Breast epithelium (tissue), 4 donors: ENCODE measurements at regions not wholly inside any gene's neighbourhood (a gene's known extent, or its start where the extent isn't known, plus 50 kb on each side); places are given as distances from the start of the nearest gene placed in this dataset.

ENCODE experiments used
- DNase-seq, 2 donors: peaks; one replicate each; pipeline ENCODE4 v3.0.0-alpha.2; 2019; ENCODE audit warnings: low spot score in 2 of 2
- H3K27ac ChIP-seq, 2 donors: fragments of 200-600 bp; sonication (generic) in 1 of 2; one replicate each; pipeline ENCODE4 v1.5.1; 2016 to 2019; ENCODE audit warnings: mild to moderate bottlenecking in 1 of 2
- H3K27me3 ChIP-seq, 2 donors: fragments of 200-600 bp; sonication (generic) in 1 of 2; one replicate each; pipeline versions ENCODE4 v1.5.1 to v1.6.0; 2017 to 2019; ENCODE audit warnings: control low read depth in 1 of 2, mild to moderate bottlenecking in 1 of 2
- H3K36me3 ChIP-seq: fragments of 200-600 bp; one replicate; pipeline ENCODE4 v1.5.1; 2019
- H3K4me1 ChIP-seq, 2 donors: fragments of 200-600 bp; sonication (generic); one replicate each; pipeline ENCODE4 v1.5.1; 2016 to 2019; ENCODE audit warnings: control low read depth in 1 of 2
- H3K4me3 ChIP-seq, 3 donors: fragments of 200-600 bp; sonication (generic); 1 replicate in 2 of 3; 2 replicates in 1 of 3; pipeline ENCODE4 v1.5.1; 2016 to 2019; ENCODE audit warnings: mild to moderate bottlenecking in 3 of 3, moderate library complexity in 2 of 3
- H3K9me3 ChIP-seq, 2 donors: fragments of 200-600 bp; sonication (generic) in 1 of 2; one replicate each; pipeline ENCODE4 v1.5.1; 2016 to 2019; ENCODE audit warnings: control low read depth in 1 of 2
- POLR2A ChIP-seq: fragments of 450-650 bp; IDR thresholded peaks from one replicate; pipeline ENCODE4 v1.6.1; 2016; ENCODE audit warnings: antibody characterized with exemption, mild to moderate bottlenecking, moderate library complexity
- POLR2AphosphoS5 ChIP-seq, 3 donors: sonication (generic); formaldehyde crosslinking; IDR thresholded peaks; one replicate each; pipeline ENCODE4 v1.6.1; 2017; ENCODE audit warnings: antibody characterized with exemption in 3 of 3
- intact Hi-C: fragments of 100-400 bp; cut with DNase I; formaldehyde crosslinking; loops from one replicate; pipeline ENCODE4 v1.15.1; 2023; ENCODE audit warnings: low total_unique reads
- TF ChIP-seq, protein P1 (sequence below), 3 donors: fragments of 450-650 bp; IDR thresholded peaks; one replicate each; pipeline ENCODE4 v1.5.1; 2016 to 2017; ENCODE audit warnings: antibody characterized with exemption in 3 of 3, mild to moderate bottlenecking in 3 of 3, moderate library complexity in 3 of 3

DNA sequence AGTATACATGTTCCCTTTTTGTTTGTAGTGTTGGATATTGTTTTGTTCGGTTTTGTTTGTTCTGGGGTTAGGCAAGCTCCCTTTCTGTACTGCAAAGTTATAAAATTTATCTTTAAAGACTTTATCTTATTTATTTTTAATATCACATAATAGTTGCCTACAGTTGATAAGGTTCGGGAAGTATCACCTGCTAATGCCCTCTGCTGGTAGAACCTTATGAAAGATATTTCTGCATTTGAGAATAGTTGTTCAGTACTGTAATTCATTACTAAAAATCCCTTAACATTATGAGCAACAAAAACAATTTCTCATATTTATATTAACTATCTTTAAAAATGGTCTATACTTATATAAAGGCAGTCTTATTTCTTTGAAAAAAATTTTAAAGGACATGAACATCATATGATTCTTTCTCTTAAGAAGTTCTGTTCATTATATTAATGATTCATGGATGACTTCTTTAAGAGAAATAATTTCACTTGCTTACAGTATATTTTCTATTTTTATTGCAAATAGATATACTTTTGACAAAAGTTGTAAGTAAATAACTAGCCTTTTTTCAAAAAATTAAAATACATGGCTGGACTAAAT is 1126.8 kb downstream of the SI start:
- Histone ChIP-seq H3K4me1 (no peaks in the 10 kb centered on the region), H3K27ac (no peak overlapping the region), H3K4me3 (no peak overlapping the region), H3K27me3 (no peaks in the 10 kb centered on the region), H3K9me3 (no peaks in the 10 kb centered on the region), H3K36me3 (no peaks in the 10 kb centered on the region)
- no peak for TF ChIP-seq POLR2A
- TF ChIP-seq, protein P1, sequence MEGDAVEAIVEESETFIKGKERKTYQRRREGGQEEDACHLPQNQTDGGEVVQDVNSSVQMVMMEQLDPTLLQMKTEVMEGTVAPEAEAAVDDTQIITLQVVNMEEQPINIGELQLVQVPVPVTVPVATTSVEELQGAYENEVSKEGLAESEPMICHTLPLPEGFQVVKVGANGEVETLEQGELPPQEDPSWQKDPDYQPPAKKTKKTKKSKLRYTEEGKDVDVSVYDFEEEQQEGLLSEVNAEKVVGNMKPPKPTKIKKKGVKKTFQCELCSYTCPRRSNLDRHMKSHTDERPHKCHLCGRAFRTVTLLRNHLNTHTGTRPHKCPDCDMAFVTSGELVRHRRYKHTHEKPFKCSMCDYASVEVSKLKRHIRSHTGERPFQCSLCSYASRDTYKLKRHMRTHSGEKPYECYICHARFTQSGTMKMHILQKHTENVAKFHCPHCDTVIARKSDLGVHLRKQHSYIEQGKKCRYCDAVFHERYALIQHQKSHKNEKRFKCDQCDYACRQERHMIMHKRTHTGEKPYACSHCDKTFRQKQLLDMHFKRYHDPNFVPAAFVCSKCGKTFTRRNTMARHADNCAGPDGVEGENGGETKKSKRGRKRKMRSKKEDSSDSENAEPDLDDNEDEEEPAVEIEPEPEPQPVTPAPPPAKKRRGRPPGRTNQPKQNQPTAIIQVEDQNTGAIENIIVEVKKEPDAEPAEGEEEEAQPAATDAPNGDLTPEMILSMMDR (IDR thresholded peaks at IDR 0.05) = peak in 1 of 3 donors; percentile 19
- no peak for TF ChIP-seq POLR2AphosphoS5 (IDR thresholded peaks at IDR 0.05)
- DNase-seq = no peak
- intact Hi-C loops = no loop called here

- TF ChIP-seq POLR2A = no peak
- TF ChIP-seq POLR2AphosphoS5 (IDR thresholded peaks at IDR 0.05) = no peak
- TF ChIP-seq, protein P1 (IDR thresholded peaks at IDR 0.05) = no peak
- no peak overlapping the region for H3K27ac ChIP-seq
- H3K36me3 ChIP-seq = peaks cover 8% of the 10 kb centered on the region
- intact Hi-C loops = no loop called here
- no peaks in the 10 kb centered on the region for H3K27me3 ChIP-seq
- no peak overlapping the region for H3K4me3 ChIP-seq
- H3K4me1 ChIP-seq = no peaks in the 10 kb centered on the region
- no peaks in the 10 kb centered on the region for H3K9me3 ChIP-seq
- DNase-seq = no peak
These were observed 1131.5 kb downstream of the SI start for GRCh38 chr3:163946785-163947184.

GRCh38 chr3:163943664-163944063 is 1134.6 kb downstream of the SI start:
- no peak for DNase-seq
- H3K27me3 ChIP-seq = no peaks in the 10 kb centered on the region
- TF ChIP-seq, protein P1 (IDR thresholded peaks at IDR 0.05) = no peak
- TF ChIP-seq POLR2AphosphoS5 (IDR thresholded peaks at IDR 0.05) = no peak
- TF ChIP-seq POLR2A = no peak
- intact Hi-C loops = no loop called here
- H3K4me1 ChIP-seq = no peaks in the 10 kb centered on the region
- H3K36me3 ChIP-seq = peaks cover 8% of the 10 kb centered on the region
- H3K9me3 ChIP-seq = no peaks in the 10 kb centered on the region
- H3K27ac ChIP-seq = no peak overlapping the region
- no peak overlapping the region for H3K4me3 ChIP-seq

- DNase-seq = no peak
- Histone ChIP-seq H3K9me3 (no peaks in the 10 kb centered on the region), H3K36me3 (no peaks in the 10 kb centered on the region), H3K27ac (no peak overlapping the region), H3K4me3 (no peak overlapping the region), H3K27me3 (no peaks in the 10 kb centered on the region), H3K4me1 (no peaks in the 10 kb centered on the region)
- intact Hi-C loops = no loop called here
- TF ChIP-seq POLR2AphosphoS5 (IDR thresholded peaks at IDR 0.05) = no peak
- TF ChIP-seq, protein P1 (IDR thresholded peaks at IDR 0.05) = no peak
- no peak for TF ChIP-seq POLR2A
These were observed 1138.4 kb downstream of the SI start for GRCh38 chr3:163939926-163940325.

DNA sequence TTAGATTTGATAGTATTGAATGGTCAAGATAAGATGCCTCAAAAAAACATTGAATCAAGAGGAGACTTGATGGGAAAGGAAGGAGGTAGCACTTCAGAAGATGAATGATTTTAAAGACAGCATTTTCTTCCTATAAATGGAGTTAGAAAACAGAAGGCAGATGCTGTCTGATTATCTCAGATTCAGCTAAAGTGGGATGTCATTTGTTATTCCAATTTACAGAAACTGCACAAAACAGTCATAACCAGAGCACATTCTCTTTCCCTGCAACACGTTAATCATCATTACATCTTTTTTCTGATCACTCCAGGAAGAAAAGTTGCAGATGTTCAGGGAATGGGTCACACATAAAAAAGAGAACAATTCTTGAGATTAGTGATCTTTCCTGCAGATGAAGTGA is 1141.8 kb downstream of the SI start:
- Histone ChIP-seq H3K27me3 (no peaks in the 10 kb centered on the region), H3K4me3 (no peak overlapping the region), H3K27ac (no peak overlapping the region), H3K9me3 (no peaks in the 10 kb centered on the region), H3K36me3 (no peaks in the 10 kb centered on the region), H3K4me1 (no peaks in the 10 kb centered on the region)
- intact Hi-C loops = no loop called here
- DNase-seq = no peak
- TF ChIP-seq, protein P1 (IDR thresholded peaks at IDR 0.05) = no peak
- TF ChIP-seq POLR2AphosphoS5 (IDR thresholded peaks at IDR 0.05) = no peak
- no peak for TF ChIP-seq POLR2A
